Inflammatory macrophage (primary cell): ENCODE measurements at regions not wholly inside any gene's neighbourhood (a gene's known extent, or its start where the extent isn't known, plus 50 kb on each side); places are given as distances from the start of the nearest gene placed in this dataset.
"Not testable (repeated sequence)": the region's sequence is repeated elsewhere in the genome, so short reads cannot be mapped to it uniquely, and the experiment has no call there.

ENCODE experiments used
- DNase-seq, 2 donors: peaks; one replicate each; pipeline ENCODE4 v3.0.0-alpha.2; 2020 to 2022

GRCh38 chr12:63038713-63039100 lies 103.8 kb upstream of the PPM1H start:
- no peak for DNase-seq

DNA sequence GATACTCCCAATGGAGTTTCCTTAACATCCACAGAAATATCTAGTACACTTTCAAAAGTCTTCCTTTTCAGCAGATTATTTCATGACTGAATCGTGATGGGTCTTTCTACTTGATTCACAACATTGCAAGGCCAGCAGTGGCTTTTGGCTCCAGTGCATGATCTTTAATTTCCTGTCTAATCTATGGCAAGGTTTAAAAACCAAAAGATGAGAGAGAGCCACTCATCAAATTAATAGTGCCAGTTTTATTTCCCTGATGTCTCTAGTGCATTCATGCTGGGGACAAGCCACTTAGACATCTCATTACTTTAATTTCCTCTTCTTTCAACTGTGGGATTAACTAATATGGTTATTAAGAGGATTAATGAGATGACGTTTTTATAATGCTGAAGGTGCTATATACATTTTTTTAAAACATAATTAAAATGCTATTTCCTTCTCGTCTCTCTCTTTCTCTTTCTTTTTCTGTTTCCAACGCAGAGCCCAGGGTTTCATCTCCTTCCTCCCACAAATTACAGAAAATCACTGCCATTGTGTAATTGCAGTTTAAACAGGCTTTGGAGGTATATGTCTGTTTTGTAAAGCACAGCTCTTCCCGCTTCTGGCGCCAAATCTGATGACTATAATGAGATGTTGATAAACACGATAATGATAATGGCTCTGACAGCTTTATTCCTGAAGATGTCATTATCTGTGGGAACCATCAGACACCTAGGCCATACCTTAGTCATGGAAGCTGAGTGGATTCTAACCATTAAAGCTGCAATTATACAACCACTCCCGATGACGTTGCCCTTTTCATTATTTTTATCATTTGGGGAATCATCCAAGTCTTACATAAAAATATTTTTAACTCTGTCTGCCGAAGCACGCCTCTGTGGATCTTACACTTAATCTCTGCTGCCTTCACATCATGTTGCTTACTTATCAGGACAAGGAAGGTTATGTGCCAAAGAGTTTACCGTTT lies 103.1 kb upstream of the PPM1H start:
- no peak for DNase-seq

DNA sequence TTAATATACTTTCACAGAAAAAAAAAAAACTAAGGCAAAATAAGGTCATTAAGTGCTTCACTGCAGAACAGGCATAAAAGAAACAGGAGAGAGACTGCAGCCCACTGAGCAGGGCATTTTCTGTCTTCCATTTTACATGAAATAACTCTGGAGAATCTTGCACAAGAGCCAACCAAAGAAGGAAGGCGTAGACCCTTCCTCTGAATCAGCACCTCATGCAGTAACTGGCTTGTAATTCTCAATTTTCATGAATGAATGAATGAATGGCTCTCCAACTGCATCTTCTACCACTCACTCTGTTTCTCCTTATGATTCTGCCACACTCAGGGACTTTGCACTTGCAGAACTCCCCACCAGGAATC lies 102.0 kb upstream of the PPM1H start:
- no peak for DNase-seq

GRCh38 chr12:63036216-63036973 lies 101.4 kb upstream of the PPM1H start:
- DNase-seq = no peak

- no peak for DNase-seq
Measured at GRCh38 chr12:63034601-63035000, 99.7 kb upstream of the PPM1H start.

- DNase-seq = no peak
Measured at GRCh38 chr12:63029676-63030075, 94.7 kb upstream of the PPM1H start.

DNA sequence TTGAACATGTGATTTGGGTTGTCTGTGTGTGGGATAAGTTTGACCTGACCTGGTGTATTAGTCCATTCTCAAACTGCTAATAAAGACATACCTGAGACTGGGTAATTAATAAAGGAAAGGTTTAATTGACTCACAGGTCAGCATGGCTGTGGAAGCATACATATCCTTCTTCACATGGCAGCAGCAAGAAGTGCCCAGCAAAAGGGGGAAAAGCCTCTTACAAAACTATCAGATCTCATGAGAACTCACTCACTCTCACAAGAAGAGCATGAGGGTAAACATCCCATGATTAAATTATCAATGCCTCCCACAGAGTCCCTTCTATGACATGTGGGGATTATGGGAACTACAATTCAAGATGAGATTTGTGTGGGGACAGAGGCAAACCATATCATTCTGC lies 94.0 kb upstream of the PPM1H start:
- no peak for DNase-seq

DNA sequence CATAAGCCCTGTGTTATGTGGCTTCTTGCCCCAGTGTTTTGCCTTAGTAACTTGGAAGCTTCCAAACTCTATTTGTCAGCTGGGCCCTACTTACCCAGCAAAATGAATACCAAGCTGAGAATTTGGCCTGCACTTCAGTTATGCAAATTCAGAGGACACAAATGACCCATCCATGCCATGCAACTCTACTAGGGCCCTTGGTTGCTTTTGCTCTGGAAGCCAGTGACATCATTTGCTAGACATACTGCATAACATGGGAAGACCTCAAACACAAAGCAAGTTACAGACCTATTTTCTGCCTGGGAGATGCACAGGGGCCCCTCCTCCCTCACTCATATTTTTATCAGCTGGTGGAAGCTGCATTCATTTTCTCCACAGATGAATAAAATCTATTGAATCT lies 90.2 kb upstream of the PPM1H start:
- DNase-seq = no peak

DNA sequence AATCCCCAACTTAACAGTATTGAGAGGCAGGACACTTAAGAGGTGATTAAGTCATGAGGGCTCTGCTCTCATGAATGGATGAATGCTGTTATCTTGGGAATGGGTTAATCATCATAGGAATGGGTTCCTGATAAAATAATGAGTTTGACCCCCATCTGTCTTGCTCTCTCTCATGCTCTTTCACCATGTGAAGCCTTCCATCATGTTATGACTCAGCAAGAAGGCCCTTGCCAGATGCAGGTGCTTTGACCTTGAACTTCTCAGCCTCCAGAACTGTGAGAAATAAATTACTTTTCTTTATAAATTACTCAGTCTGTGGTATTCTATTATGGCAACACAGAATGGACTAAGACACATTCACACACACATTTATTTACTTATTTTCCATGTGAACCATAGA lies 89.0 kb upstream of the PPM1H start:
- DNase-seq = no peak

- peak; percentile 64 to 80 for DNase-seq
Measured at GRCh38 chr12:63021116-63021515, 86.2 kb upstream of the PPM1H start.

DNA sequence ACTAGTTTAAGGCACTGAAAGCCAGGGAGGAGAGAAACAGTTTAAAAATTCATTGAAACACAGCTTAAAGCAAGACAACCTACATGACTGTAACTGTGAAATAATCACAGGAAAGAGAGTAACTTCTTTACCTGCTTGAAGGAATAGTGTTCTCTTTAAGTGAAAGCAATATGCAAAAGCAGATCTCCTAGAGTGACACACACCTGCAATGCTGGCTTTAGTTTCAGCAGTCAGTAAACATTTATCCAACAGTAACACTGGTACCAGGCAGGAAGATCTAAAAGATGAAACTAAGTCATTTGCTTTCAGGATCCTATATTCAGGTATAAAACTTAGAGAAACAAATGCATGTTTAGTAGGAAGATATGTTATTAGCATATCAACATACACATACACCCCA lies 85.3 kb upstream of the PPM1H start:
- no peak for DNase-seq

GRCh38 chr12:63018273-63018672 lies 83.3 kb upstream of the PPM1H start:
- DNase-seq = no peak

DNA sequence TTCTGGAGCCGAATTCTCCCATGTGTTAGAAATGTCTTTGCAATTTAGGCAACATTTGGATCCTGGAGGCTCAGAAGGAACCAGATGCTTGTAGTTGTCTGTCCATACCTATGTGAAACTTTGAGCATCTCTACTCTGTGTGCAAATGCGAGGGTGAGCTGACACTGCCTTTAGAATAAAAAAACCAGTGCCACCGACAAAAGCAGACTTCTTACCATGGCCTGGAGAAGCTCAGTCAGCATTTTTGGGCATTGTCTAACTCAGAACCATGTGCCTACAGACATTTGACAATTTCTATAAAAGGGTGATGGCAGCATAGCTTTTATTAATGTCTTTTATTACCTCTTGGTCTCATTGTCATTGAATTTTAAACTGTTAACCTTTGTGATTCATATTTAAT lies 78.4 kb upstream of the PPM1H start:
- no peak for DNase-seq

DNA sequence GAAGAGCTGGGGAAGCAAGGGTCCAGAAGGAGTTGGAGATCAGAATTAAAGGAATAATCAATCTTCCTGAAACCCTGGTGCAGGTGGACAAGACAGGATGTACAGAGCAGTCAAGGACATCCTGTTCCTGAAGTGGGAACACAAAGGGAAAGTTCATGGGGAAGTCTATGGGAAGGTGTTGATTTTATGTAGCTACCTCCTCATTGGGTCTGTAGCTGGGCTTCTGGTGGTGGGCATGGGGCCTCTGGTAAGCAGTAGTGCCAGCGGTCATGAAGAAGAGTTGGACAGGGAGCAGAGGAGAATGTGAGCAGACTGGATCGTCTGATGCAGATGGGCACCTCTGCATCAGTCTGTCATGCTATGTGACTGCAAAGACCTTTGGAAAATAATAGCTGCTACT lies 75.7 kb upstream of the PPM1H start:
- DNase-seq = no peak

GRCh38 chr12:63008372-63008771 lies 73.4 kb upstream of the PPM1H start:
- DNase-seq = no peak

- no peak for DNase-seq
Measured at GRCh38 chr12:63007726-63008125, 72.8 kb upstream of the PPM1H start.

DNA sequence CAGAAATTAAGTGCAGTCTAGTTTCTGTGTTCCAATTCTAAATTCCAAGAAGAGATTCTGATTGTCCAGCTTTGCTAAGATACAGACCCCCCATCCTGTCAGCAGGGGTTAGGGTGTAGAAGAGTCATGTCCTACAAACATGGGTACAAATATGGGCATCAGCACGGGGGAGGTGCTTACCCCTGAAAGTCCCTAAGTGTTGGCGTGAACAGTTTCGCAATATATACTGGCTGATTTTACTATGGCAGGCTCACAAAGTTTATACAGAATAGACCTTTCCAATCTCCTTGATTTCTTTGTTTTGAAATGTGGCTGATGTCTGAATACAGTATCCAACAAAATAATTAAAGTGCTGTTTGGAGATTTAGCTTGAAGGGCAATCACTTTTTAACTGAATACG lies 71.6 kb upstream of the PPM1H start:
- no peak for DNase-seq

DNA sequence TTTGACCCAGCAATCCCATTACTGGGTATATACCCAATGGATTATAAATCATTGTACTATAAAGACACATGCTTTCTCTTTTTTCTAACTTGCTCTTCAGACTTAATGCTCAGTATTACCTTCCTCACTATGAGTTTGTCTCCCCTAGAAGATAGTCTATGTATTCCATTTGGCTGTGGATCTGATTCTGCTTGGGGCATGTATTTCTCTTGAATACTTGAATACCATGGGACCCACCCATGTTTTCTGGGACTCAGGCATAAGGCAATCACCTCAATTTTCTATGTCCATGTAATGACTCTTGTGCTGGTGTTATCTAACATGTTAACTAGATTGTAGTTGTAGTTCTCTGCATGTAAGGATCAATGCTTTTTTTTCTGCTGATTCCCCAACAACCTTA lies 70.4 kb upstream of the PPM1H start:
- DNase-seq = no peak

DNA sequence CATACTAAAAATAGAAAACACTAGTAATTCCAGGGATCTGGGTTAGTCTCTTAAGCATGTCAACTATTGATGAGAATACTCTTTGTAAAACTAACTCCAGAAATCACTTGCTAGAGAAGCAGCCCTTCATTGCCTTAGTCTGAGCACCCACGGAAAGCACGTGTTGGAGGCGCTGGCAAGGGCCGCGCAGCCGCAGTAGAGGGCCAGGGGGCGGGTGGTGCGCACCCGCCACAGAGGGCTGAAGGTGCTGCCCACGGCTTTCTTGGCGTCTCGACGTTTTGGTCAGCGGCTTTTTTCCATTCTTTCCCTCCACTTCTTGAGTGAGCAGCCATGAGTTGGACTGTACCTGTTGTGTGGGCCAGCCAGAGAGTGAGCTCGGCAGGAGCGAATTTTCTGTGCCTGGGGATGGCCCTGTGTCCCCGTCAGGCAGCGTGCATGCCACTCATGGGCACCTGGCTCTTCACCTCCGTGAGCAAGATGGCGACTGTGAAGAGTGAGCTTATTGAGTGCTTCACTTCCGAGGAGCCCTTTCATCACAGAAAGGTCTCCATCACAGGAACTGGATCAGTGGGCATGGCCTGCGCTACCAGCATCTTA lies 68.4 kb upstream of the PPM1H start:
- DNase-seq = no peak

GRCh38 chr12:63002059-63002458 lies 67.1 kb upstream of the PPM1H start:
- DNase-seq = not testable (repeated sequence)

GRCh38 chr12:62998454-62998853 lies 63.5 kb upstream of the PPM1H start:
- no peak for DNase-seq

DNA sequence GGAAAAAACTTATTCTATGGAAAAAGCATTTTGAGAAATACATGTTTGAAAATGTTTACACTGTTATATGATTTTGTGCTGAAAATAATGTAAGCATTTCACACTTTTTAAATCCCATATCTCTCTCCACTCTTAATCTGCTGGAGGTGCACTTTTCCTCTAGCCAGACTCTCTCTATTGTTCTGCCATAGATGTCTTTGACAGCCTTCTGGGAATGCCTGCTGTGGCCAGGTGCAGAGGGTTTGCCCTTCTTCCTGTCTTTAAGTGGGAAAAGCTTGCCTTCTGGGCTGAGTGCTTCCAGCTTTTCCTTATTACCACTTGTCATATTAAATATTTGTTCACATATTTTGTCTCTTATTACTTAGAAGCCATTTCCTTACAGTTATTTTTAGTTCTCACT lies 60.1 kb upstream of the PPM1H start:
- no peak for DNase-seq

DNA sequence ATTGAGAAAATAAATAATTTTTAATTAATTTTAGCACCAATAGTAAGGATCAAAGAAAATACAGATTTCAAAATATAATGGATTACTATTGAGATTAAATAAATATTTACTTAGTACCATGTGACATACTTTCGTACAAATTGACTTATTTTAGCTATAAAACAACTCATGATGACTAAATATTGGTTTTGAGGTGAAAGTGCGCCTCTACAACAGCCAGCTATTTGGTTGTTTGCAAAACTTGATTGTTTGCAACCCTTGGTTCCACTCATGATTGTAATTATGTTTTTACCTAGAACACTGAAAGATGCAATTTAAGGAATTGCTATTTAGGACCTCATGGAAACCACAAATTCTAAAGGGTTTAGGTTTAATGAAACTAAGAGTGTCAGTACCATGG lies 51.9 kb upstream of the PPM1H start:
- no peak for DNase-seq
